HCT116 (cell line): ENCODE measurements at regions not wholly inside any gene's neighbourhood (a gene's known extent, or its start where the extent isn't known, plus 50 kb on each side); places are given as distances from the start of the nearest gene placed in this dataset.

Experiments
- ATAC-seq: fragments of 200-7000 bp; cut with Tn5 transposase; 2 replicates; pipeline ENCODE4 v1.9.1; 2020; ENCODE audit warnings: mild to moderate bottlenecking, moderate library complexity
- BruUV-seq: library from RNA; stranded (reverse); fragments of 400-500 nt; replicated peaks from 2 replicates; lab custom pipeline; 2021; lab: Mats Ljungman, UMichigan
- CTCF ChIA-PET: fragments of 300-600 bp; sonication (Branson Sonifier 250); formaldehyde crosslinking; loops from one replicate; lab custom pipeline; 2021; ENCODE audit warnings: antibody characterized with exemption; lab: Charles Lee
- POLR2A ChIA-PET: fragments of 300-600, 350-600 bp; sonication (Branson Sonifier 250); formaldehyde crosslinking; loops from one replicate; lab custom pipeline; 2021; ENCODE audit warnings: antibody characterized with exemption; lab: Charles Lee
- RAD21 ChIA-PET, 2 experiments: fragments of 300-600 bp; sonication (Branson Sonifier 250); formaldehyde crosslinking; loops; one replicate each; lab custom pipeline; 2023; ENCODE audit warnings: low total read pairs in 2 of 2; ENCODE audit not compliant: uncharacterized antibody in 2 of 2, unreplicated experiment in 2 of 2, low non-redundant PET in 1 of 2; lab: Charles Lee
- DNase-seq: peaks from one replicate; pipeline ENCODE4 v3.0.0-alpha.2; 2010; ENCODE audit warnings: low read depth, low spot score
- H2AFZ ChIP-seq: fragments of 200-600 bp; shearing (Covaris generic), sonication (generic); 2 replicates; pipeline ENCODE4 v1.6.1; 2017; ENCODE audit warnings: low read depth, mixed run types, mixed read lengths, antibody characterized with exemption, low read length; ENCODE audit not compliant: poor library complexity, severe bottlenecking
- H3K27ac ChIP-seq: 2 replicates; pipeline ENCODE4 v1.5.1; 2012; ENCODE audit warnings: low read depth, low read length
- H3K27me3 ChIP-seq: fragments of 200-600 bp; sonication (generic); 2 replicates; pipeline ENCODE4 v1.6.1; 2016; ENCODE audit warnings: mixed run types, low read length, mixed read lengths; ENCODE audit not compliant: insufficient read depth
- H3K36me3 ChIP-seq, 2 experiments: fragments of 200-500 bp in 1 of 2; fragments of 200-600 bp in 1 of 2; sonication (Bioruptor generic) in 1 of 2; sonication (generic) in 1 of 2; 2 replicates each; pipeline versions ENCODE4 v1.5.1 to v1.6.1; 2014 to 2016; ENCODE audit warnings: low read length in 2 of 2, inconsistent platforms in 1 of 2, mixed read lengths in 1 of 2, mixed run types in 1 of 2; ENCODE audit not compliant: insufficient read depth in 2 of 2, control insufficient read depth in 1 of 2
- H3K4me1 ChIP-seq, 2 experiments: fragments of 200-600 bp in 1 of 2; sonication (generic) in 1 of 2; 2 replicates each; pipeline versions ENCODE4 v1.5.1 to v1.6.1; 2012 to 2017; ENCODE audit warnings: low read length in 2 of 2, inconsistent platforms in 1 of 2, mild to moderate bottlenecking in 1 of 2, mixed read lengths in 1 of 2, mixed run types in 1 of 2, moderate library complexity in 1 of 2; ENCODE audit not compliant: insufficient read depth in 2 of 2, control insufficient read depth in 1 of 2
- H3K4me2 ChIP-seq: fragments of 200-600 bp; sonication (generic); 2 replicates; pipeline ENCODE4 v1.6.1; 2017; ENCODE audit warnings: mixed run types, low read length, mixed read lengths
- H3K4me3 ChIP-seq, 2 experiments: fragments of 200-600 bp in 1 of 2; sonication (generic) in 1 of 2; replicated peaks in 1 of 2; 2 replicates each; pipeline ENCODE4 v1.5.1; 2011 to 2016; ENCODE audit warnings: low read length in 2 of 2, control low read depth in 1 of 2, low read depth in 1 of 2, mild to moderate bottlenecking in 1 of 2, mixed read lengths in 1 of 2, mixed run types in 1 of 2
- H3K79me2 ChIP-seq: fragments of 200-600 bp; sonication (generic); 2 replicates; pipeline ENCODE4 v1.6.1; 2017; ENCODE audit warnings: mild to moderate bottlenecking, mixed run types, low read length, moderate library complexity, mixed read lengths; ENCODE audit not compliant: insufficient read depth
- H3K9ac ChIP-seq: fragments of 200-600 bp; sonication (generic); 2 replicates; pipeline ENCODE4 v1.6.1; 2016; ENCODE audit warnings: low read length, mixed read lengths
- H3K9me2 ChIP-seq: fragments of 200-600 bp; sonication (generic), shearing (Covaris generic); 2 replicates; pipeline ENCODE4 v1.6.1; 2017; ENCODE audit warnings: mixed run types, mild to moderate bottlenecking, moderate library complexity; ENCODE audit not compliant: insufficient read depth
- H3K9me3 ChIP-seq, 2 experiments: fragments of 200-500 bp in 1 of 2; fragments of 200-600 bp in 1 of 2; sonication (Bioruptor generic) in 1 of 2; sonication (generic) in 1 of 2; 2 replicates each; pipeline ENCODE4 v1.6.1; 2014 to 2017; ENCODE audit warnings: low read length in 2 of 2, mixed read lengths in 2 of 2, inconsistent platforms in 1 of 2, low read depth in 1 of 2, mild to moderate bottlenecking in 1 of 2, mixed run types in 1 of 2, moderate library complexity in 1 of 2; ENCODE audit not compliant: control insufficient read depth in 1 of 2, insufficient read depth in 1 of 2
- H4K20me1 ChIP-seq: fragments of 200-600 bp; sonication (generic), shearing (Covaris generic); 2 replicates; pipeline ENCODE4 v1.6.1; 2017; ENCODE audit warnings: mixed run types, mild to moderate bottlenecking, moderate library complexity; ENCODE audit not compliant: insufficient read depth
- CBX3 ChIP-seq: IDR thresholded peaks from 2 replicates; pipeline ENCODE4 v1.6.1; 2012; ENCODE audit warnings: low read depth
- CEBPB ChIP-seq: IDR thresholded peaks from 2 replicates; pipeline ENCODE4 v1.6.1; 2012; ENCODE audit warnings: low read depth
- EGR1 ChIP-seq: IDR thresholded peaks from 2 replicates; pipeline ENCODE4 v1.6.1; 2012; ENCODE audit warnings: low read depth
- ELF1 ChIP-seq: IDR thresholded peaks from 2 replicates; pipeline ENCODE4 v1.6.1; 2012; ENCODE audit warnings: low read depth, borderline replicate concordance
- EZH2 ChIP-seq: fragments of 200-600 bp; sonication (generic); IDR thresholded peaks from 2 replicates; pipeline ENCODE4 v1.6.1; 2017; ENCODE audit warnings: antibody characterized with exemption, mixed run types
- EZH2phosphoT487 ChIP-seq: fragments of 200-600 bp; IDR thresholded peaks from 2 replicates; pipeline ENCODE4 v1.6.1; 2018; ENCODE audit warnings: antibody characterized with exemption, borderline replicate concordance
- FOSL1 ChIP-seq: IDR thresholded peaks from 2 replicates; pipeline ENCODE4 v1.6.1; 2012; ENCODE audit warnings: low read depth
- JUND ChIP-seq: IDR thresholded peaks from 2 replicates; pipeline ENCODE4 v1.6.1; 2012
- MAX ChIP-seq: IDR thresholded peaks from 2 replicates; pipeline ENCODE4 v1.6.1; 2012
- RAD21 ChIP-seq: IDR thresholded peaks from 2 replicates; pipeline ENCODE4 v1.6.1; 2012; ENCODE audit warnings: low read depth, mild to moderate bottlenecking
- SIN3A ChIP-seq: IDR thresholded peaks from 2 replicates; pipeline ENCODE4 v1.6.1; 2012; ENCODE audit warnings: low read depth
- TCF7L2 ChIP-seq: IDR thresholded peaks from 2 replicates; pipeline ENCODE4 v1.7.0; 2011; ENCODE audit warnings: borderline replicate concordance, inconsistent platforms; ENCODE audit not compliant: insufficient read depth, insufficient read length; ENCODE audit errors: extremely low read depth
- YY1 ChIP-seq: IDR thresholded peaks from 2 replicates; pipeline ENCODE4 v1.6.1; 2011; ENCODE audit warnings: low read length, low read depth, moderate library complexity, mild to moderate bottlenecking; ENCODE audit not compliant: insufficient replicate concordance; ENCODE audit errors: extremely low read depth
- ZBTB33 ChIP-seq: IDR thresholded peaks from 2 replicates; pipeline ENCODE4 v1.6.1; 2011; ENCODE audit warnings: mild to moderate bottlenecking, low read length, moderate library complexity; ENCODE audit not compliant: insufficient replicate concordance; ENCODE audit errors: extremely low read depth
- ZFX ChIP-seq: fragments of 450-650 bp; IDR thresholded peaks from 2 replicates; pipeline ENCODE4 v1.6.1; 2017
- intact Hi-C: fragments of 100-400 bp; cut with micrococcal nuclease; formaldehyde crosslinking; loops from 2 replicates; pipeline ENCODE4 v1.10.0; 2022
- TF ChIP-seq, protein P1 (sequence below): IDR thresholded peaks from 2 replicates; pipeline ENCODE4 v1.6.1; 2012

DNA sequence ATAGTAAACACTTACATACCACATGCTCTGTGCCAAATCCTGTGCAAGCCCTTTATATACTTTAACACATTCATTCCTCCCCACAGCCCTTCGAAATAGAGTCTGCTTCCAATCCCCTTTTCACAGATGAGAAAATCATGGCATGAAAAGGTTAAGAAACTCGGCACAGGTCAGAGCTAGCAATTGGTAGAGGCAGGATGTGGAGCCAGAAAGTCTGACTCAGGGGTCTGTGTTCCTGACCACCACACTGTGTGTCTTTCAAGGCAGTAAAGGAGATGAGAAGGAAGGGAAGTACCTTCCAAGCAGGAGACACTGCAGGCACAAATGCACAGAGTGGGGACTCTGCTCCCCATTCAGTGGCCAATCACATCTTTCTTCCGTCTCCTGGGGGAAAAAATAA is 61.1 kb downstream of the SCN11A start (continued):
- TF ChIP-seq MAX, result no peak
- no peak for TF ChIP-seq YY1
- TF ChIP-seq TCF7L2, result no peak
- TF ChIP-seq ELF1, result no peak
- TF ChIP-seq JUND, result no peak
- TF ChIP-seq, protein P1, sequence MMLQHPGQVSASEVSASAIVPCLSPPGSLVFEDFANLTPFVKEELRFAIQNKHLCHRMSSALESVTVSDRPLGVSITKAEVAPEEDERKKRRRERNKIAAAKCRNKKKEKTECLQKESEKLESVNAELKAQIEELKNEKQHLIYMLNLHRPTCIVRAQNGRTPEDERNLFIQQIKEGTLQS, result no peak
- no peak for TF ChIP-seq CEBPB
- TF ChIP-seq CBX3, result no peak

- Histone ChIP-seq H3K9ac (no peak overlapping the region), H3K9me2 (no peaks in the 10 kb centered on the region), H3K27me3 (peaks cover 46% of the 10 kb centered on the region), H4K20me1 (no peaks in the 10 kb centered on the region), H3K4me2 (no peak overlapping the region)
- no TSS peak for BruUV-seq
- RAD21 ChIA-PET, result no interaction called here
- intact Hi-C loops, result no loop called here
- TF ChIP-seq JUND, result no peak
- TF ChIP-seq EZH2, result no peak
- no peak for TF ChIP-seq CBX3
- TF ChIP-seq SIN3A, result no peak
- no peak for TF ChIP-seq ZBTB33
- TF ChIP-seq RAD21, result no peak
- TF ChIP-seq ZFX, result no peak
- no peak for TF ChIP-seq EZH2phosphoT487
- no peak for TF ChIP-seq EGR1
- no peak for TF ChIP-seq FOSL1
- TF ChIP-seq, all 23 proteins: peak for 0
- Histone ChIP-seq H3K27ac (no peak overlapping the region), H3K79me2 (no peaks in the 10 kb centered on the region), H3K9me3 (no peaks in the 10 kb centered on the region), H3K36me3 (no peaks in the 10 kb centered on the region), H2AFZ (no peak overlapping the region), H3K4me3 (no peak overlapping the region), H3K4me1 (peaks cover 0 to 10% of the 10 kb centered on the region in 2 experiments; a peak in 2 of 4 replicates)
- no peak for ATAC-seq
- no peak for DNase-seq
- POLR2A ChIA-PET, result no interaction called here
- CTCF ChIA-PET, result no interaction called here
These were observed 61.7 kb downstream of the SCN11A start for GRCh38 chr3:38989917-38990510.
